DOHH2 (cell line): ENCODE measurements at regions not wholly inside any gene's neighbourhood (a gene's known extent, or its start where the extent isn't known, plus 50 kb on each side); places are given as distances from the start of the nearest gene placed in this dataset.

Experiments
- CTCF ChIP-seq: fragments of 200-600 bp; sonication (generic); IDR thresholded peaks from one replicate; pipeline ENCODE4 v1.5.1; 2014; ENCODE audit warnings: antibody characterized with exemption, mild to moderate bottlenecking, low read depth, low read length; ENCODE audit not compliant: poor library complexity, severe bottlenecking
- EZH2phosphoT487 ChIP-seq: fragments of 200-600 bp; sonication (generic); IDR thresholded peaks from 2 replicates; pipeline ENCODE4 v1.6.1; 2017; ENCODE audit warnings: borderline replicate concordance, mild to moderate bottlenecking, antibody characterized with exemption, low read length, moderate library complexity, mixed read lengths

DNA sequence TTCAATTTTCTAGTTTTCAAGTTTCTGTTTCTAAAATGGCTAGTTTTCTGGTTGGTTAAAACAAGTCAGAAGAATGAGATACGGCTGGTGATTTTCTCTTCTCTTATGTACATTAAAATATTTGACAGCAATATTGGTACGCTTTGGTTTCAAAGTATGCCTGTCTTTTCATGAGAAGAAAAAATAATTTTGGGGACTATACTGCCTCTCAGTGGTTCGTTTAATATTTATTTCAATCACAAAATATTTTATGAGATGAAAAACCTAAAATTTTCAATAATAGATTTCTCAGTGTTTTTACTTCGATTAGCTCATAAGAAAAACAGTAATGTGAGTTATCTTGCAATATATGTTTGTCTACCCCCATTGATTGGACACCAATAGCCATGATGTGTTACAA is 72.8 kb upstream of the AADACL2 start:
- no peak for TF ChIP-seq CTCF
- no peak for TF ChIP-seq EZH2phosphoT487
